Esophagus muscularis mucosa (tissue), 3 donors: ENCODE measurements at regions not wholly inside any gene's neighbourhood (a gene's known extent, or its start where the extent isn't known, plus 50 kb on each side); places are given as distances from the start of the nearest gene placed in this dataset.

ENCODE experiments used
- CTCF ChIP-seq, 3 experiments: fragments of 200-600 bp in 2 of 3; fragments of 450-650 bp in 1 of 3; sonication (generic) in 2 of 3; IDR thresholded peaks; one replicate each; pipeline ENCODE4 v1.5.1; 2017 to 2019; ENCODE audit warnings: antibody characterized with exemption in 3 of 3, mild to moderate bottlenecking in 2 of 3, moderate library complexity in 1 of 3
- POLR2A ChIP-seq: fragments of 450-650 bp; IDR thresholded peaks from one replicate; pipeline ENCODE4 v1.6.1; 2017; ENCODE audit warnings: antibody characterized with exemption, moderate library complexity, mild to moderate bottlenecking, low read depth

GRCh38 chr2:43134571-43134889, 91.9 kb downstream of the ZFP36L2 start:
- no peak for TF ChIP-seq POLR2A
- TF ChIP-seq CTCF (IDR thresholded peaks at IDR 0.05) = no peak
